H1 (cell line): ENCODE measurements at regions not wholly inside any gene's neighbourhood (a gene's known extent, or its start where the extent isn't known, plus 50 kb on each side); places are given as distances from the start of the nearest gene placed in this dataset.

ENCODE experiments used
- CTCF ChIA-PET: fragments of 300-600 bp; sonication (Branson Sonifier 250); formaldehyde crosslinking; loops from one replicate; lab custom pipeline; 2021; ENCODE audit not compliant: partially characterized antibody; lab: Charles Lee
- POLR2A ChIA-PET: fragments of 300-600 bp; sonication (Branson Sonifier 250); formaldehyde crosslinking; loops from one replicate; lab custom pipeline; 2021; ENCODE audit warnings: inconsistent platforms; ENCODE audit not compliant: partially characterized antibody; lab: Charles Lee
- DNase-seq, 2 experiments: peaks; one replicate each; pipeline versions ENCODE4 v3.0.0 to v3.0.0-alpha.2; 2010 to 2022; ENCODE audit warnings: low spot score in 2 of 2, low read depth in 1 of 2, mixed read lengths in 1 of 2
- FAIRE-seq: peaks from 2 replicates; lab custom pipeline; 2011; peaks lifted over from hg19 to GRCh38; lab: Jason Lieb, UNC
- H2AFZ ChIP-seq: 2 replicates; pipeline ENCODE4 v1.8.1; 2012; ENCODE audit warnings: low read length, inconsistent platforms
- H2AK5ac ChIP-seq: 2 replicates; pipeline ENCODE4 v1.6.1; 2013; ENCODE audit warnings: low read depth, low read length
- H2BK120ac ChIP-seq: replicated peaks from 2 replicates; pipeline ENCODE3; 2013; ENCODE audit warnings: low read depth, low read length, inconsistent platforms
- H2BK12ac ChIP-seq: 2 replicates; pipeline ENCODE4 v1.6.1; 2013; ENCODE audit warnings: low read depth, low read length
- H2BK15ac ChIP-seq: 2 replicates; pipeline ENCODE4 v1.6.1; 2013; ENCODE audit warnings: low read length
- H2BK20ac ChIP-seq: 2 replicates; pipeline ENCODE4 v1.6.1; 2013; ENCODE audit warnings: low read length
- H2BK5ac ChIP-seq: 2 replicates; pipeline ENCODE4 v1.6.1; 2013; ENCODE audit warnings: low read depth, low read length
- H3K14ac ChIP-seq: 2 replicates; pipeline ENCODE4 v1.6.1; 2013; ENCODE audit warnings: inconsistent platforms; ENCODE audit not compliant: insufficient read length
- H3K18ac ChIP-seq: 2 replicates; pipeline ENCODE4 v1.6.1; 2013; ENCODE audit warnings: low read length; ENCODE audit errors: extremely low read depth
- H3K23ac ChIP-seq: 2 replicates; pipeline ENCODE4 v1.6.1; 2013; ENCODE audit warnings: inconsistent platforms; ENCODE audit not compliant: insufficient read length
- H3K23me2 ChIP-seq: 2 replicates; pipeline ENCODE4 v1.6.1; 2013; ENCODE audit warnings: low read depth, low read length
- H3K27ac ChIP-seq: 2 replicates; pipeline ENCODE4 v1.6.1; 2011; ENCODE audit warnings: low read depth, low read length, inconsistent platforms
- H3K27me3 ChIP-seq, 4 experiments: replicated peaks in 1 of 4; 1 replicate in 1 of 4; 2 replicates in 3 of 4; pipeline versions ENCODE4 v1.6.1 to v1.8.1; 2011 to 2013; ENCODE audit warnings: low read length in 3 of 4, mild to moderate bottlenecking in 3 of 4, inconsistent platforms in 2 of 4, mixed read lengths in 2 of 4, moderate library complexity in 1 of 4; ENCODE audit not compliant: control insufficient read depth in 3 of 4, insufficient read depth in 3 of 4; ENCODE audit errors: extremely low read depth in 1 of 4
- H3K36me3 ChIP-seq, 4 experiments: 2 replicates each; pipeline versions ENCODE4 v1.6.1 to v1.8.1; 2011 to 2013; ENCODE audit warnings: mild to moderate bottlenecking in 4 of 4, low read length in 3 of 4, moderate library complexity in 2 of 4, control low read depth in 1 of 4, inconsistent platforms in 1 of 4; ENCODE audit not compliant: insufficient read depth in 4 of 4, control insufficient read depth in 2 of 4
- H3K4ac ChIP-seq: replicated peaks from 2 replicates; pipeline ENCODE3; 2013; ENCODE audit warnings: low read length, low read depth, mixed read lengths, inconsistent platforms; ENCODE audit not compliant: insufficient read length
- H3K4me1 ChIP-seq, 4 experiments: replicated peaks in 1 of 4; 1 replicate in 1 of 4; 2 replicates in 3 of 4; pipeline versions ENCODE4 v1.6.1 to v1.8.1; 2011 to 2013; ENCODE audit warnings: low read length in 3 of 4, inconsistent platforms in 2 of 4, mixed read lengths in 1 of 4; ENCODE audit not compliant: insufficient read depth in 4 of 4, control insufficient read depth in 3 of 4
- H3K4me2 ChIP-seq, 2 experiments: 2 replicates each; pipeline versions ENCODE4 v1.6.1 to v1.8.1; 2011 to 2013; ENCODE audit warnings: low read depth in 2 of 2, low read length in 2 of 2, control low read depth in 1 of 2, inconsistent platforms in 1 of 2, mild to moderate bottlenecking in 1 of 2; ENCODE audit not compliant: insufficient read depth in 1 of 2
- H3K4me3 ChIP-seq, 4 experiments: fragments of 200-600, 300-600 bp in 1 of 4; sonication (generic), shearing (Covaris generic), sonication (Bioruptor Twin) in 1 of 4; 2 replicates each; pipeline versions ENCODE4 v1.5.1 to v1.8.1; 2011 to 2016; ENCODE audit warnings: low read length in 4 of 4, low read depth in 3 of 4, control low read depth in 2 of 4, inconsistent platforms in 2 of 4, mild to moderate bottlenecking in 2 of 4, mixed read lengths in 1 of 4, moderate library complexity in 1 of 4; ENCODE audit not compliant: insufficient read depth in 2 of 4; ENCODE audit errors: extremely low read depth in 1 of 4
- H3K56ac ChIP-seq: replicated peaks from 2 replicates; pipeline ENCODE3; 2013; ENCODE audit warnings: low read depth, mild to moderate bottlenecking, mixed read lengths, low read length, inconsistent platforms; ENCODE audit not compliant: insufficient read length
- H3K79me1 ChIP-seq: 2 replicates; pipeline ENCODE4 v1.6.1; 2013; ENCODE audit warnings: low read depth, low read length, control low read depth
- H3K79me2 ChIP-seq, 2 experiments: 2 replicates each; pipeline versions ENCODE4 v1.6.1 to v1.8.1; 2012 to 2013; ENCODE audit warnings: low read length in 2 of 2, mild to moderate bottlenecking in 2 of 2, inconsistent platforms in 1 of 2; ENCODE audit not compliant: insufficient read depth in 2 of 2, control insufficient read depth in 1 of 2
- H3K9ac ChIP-seq, 4 experiments: replicated peaks in 1 of 4; 1 replicate in 1 of 4; 2 replicates in 3 of 4; pipeline versions ENCODE4 v1.6.1 to v1.8.1; 2011 to 2013; ENCODE audit warnings: low read depth in 3 of 4, low read length in 3 of 4, control low read depth in 2 of 4, mild to moderate bottlenecking in 2 of 4, moderate library complexity in 2 of 4, inconsistent platforms in 1 of 4; ENCODE audit errors: extremely low read depth in 1 of 4
- H3K9me3 ChIP-seq, 2 experiments: 2 replicates each; pipeline versions ENCODE4 v1.6.1 to v1.8.1; 2012 to 2013; ENCODE audit warnings: mild to moderate bottlenecking in 2 of 2, moderate library complexity in 2 of 2, control low read depth in 1 of 2, inconsistent platforms in 1 of 2, low read depth in 1 of 2, low read length in 1 of 2, mixed read lengths in 1 of 2; ENCODE audit not compliant: insufficient read depth in 2 of 2
- H4K20me1 ChIP-seq, 2 experiments: replicated peaks in 1 of 2; 2 replicates each; pipeline versions ENCODE3 to v1.8.1; 2011 to 2013; ENCODE audit warnings: inconsistent platforms in 2 of 2, low read length in 2 of 2, mild to moderate bottlenecking in 1 of 2; ENCODE audit not compliant: insufficient read depth in 2 of 2, control insufficient read depth in 1 of 2
- H4K5ac ChIP-seq: 2 replicates; pipeline ENCODE4 v1.6.1; 2013; ENCODE audit warnings: low read length, low read depth, mixed read lengths, inconsistent platforms; ENCODE audit not compliant: insufficient read length
- H4K8ac ChIP-seq: 2 replicates; pipeline ENCODE4 v1.8.0; 2013; ENCODE audit warnings: mild to moderate bottlenecking, moderate library complexity, low read length, inconsistent platforms; ENCODE audit not compliant: insufficient read depth; ENCODE audit errors: extremely low read depth
- H4K91ac ChIP-seq: replicated peaks from 2 replicates; pipeline ENCODE3; 2013; ENCODE audit warnings: low read length, mixed read lengths, inconsistent platforms; ENCODE audit not compliant: insufficient read length
- CBX8 ChIP-seq: fragments of 300-800, 300-1000 bp; sonication (generic); IDR thresholded peaks from 2 replicates; pipeline ENCODE4 v1.7.1; 2016; ENCODE audit warnings: low read depth, low read length, borderline replicate concordance
- CTBP2 ChIP-seq: IDR thresholded peaks from 2 replicates; pipeline ENCODE4 v1.7.0; 2011; ENCODE audit warnings: borderline replicate concordance, mild to moderate bottlenecking, moderate library complexity, mixed read lengths, low read length; ENCODE audit not compliant: insufficient read depth, insufficient read length
- E2F6 ChIP-seq: IDR thresholded peaks from 2 replicates; pipeline ENCODE4 v1.6.1; 2012; ENCODE audit warnings: inconsistent platforms
- SP2 ChIP-seq: IDR thresholded peaks from 2 replicates; pipeline ENCODE4 v1.6.1; 2012; ENCODE audit warnings: mild to moderate bottlenecking, low read length, inconsistent platforms
- SRF ChIP-seq: IDR thresholded peaks from 2 replicates; pipeline ENCODE4 v1.6.1; 2011; ENCODE audit warnings: mild to moderate bottlenecking, low read depth, low read length, moderate library complexity
- WGBS, 2 experiments: shearing (Covaris generic) in 1 of 2; methylation state at CpG; one replicate each; pipeline versions ENCODE4 v1.1.6 to v1.1.7; 2013 to 2015; ENCODE audit warnings: low lambda C conversion rate in 2 of 2, mixed read lengths in 2 of 2, inconsistent platforms in 1 of 2, low coverage in 1 of 2, missing lambda C conversion rate in 1 of 2; ENCODE audit not compliant: insufficient replicate concordance in 2 of 2, insufficient coverage in 1 of 2, insufficient read length in 1 of 2; ENCODE audit errors: extremely low coverage in 1 of 2, missing lambda C conversion rate in 1 of 2; 5-methylcytosine and 5-hydroxymethylcytosine counted together

GRCh38 chr12:19763488-19763887 lies 324.2 kb downstream of the AEBP2 start:
- H3K36me3 ChIP-seq = no peaks in the 10 kb centered on the region
- H4K20me1 ChIP-seq = no peaks in the 10 kb centered on the region
- H3K18ac ChIP-seq = no peak overlapping the region
- H2BK12ac ChIP-seq = no peak overlapping the region
- H3K4me3 ChIP-seq = no peak overlapping the region
- H2BK20ac ChIP-seq = no peak overlapping the region
- no peak for DNase-seq
- H3K23ac ChIP-seq = no peak overlapping the region
- FAIRE-seq = no peak
- no peak overlapping the region for H3K56ac ChIP-seq
- no peak overlapping the region for H2BK120ac ChIP-seq
- no peak overlapping the region for H2AK5ac ChIP-seq
- ChIA-PET POLR2A (no interaction called here), CTCF (interaction anchor here (2.1 kb wide), 1 partner anchor 24 kb away, joined by 7 read pairs; no protein-coding TSS in a partner anchor)
- H3K9ac ChIP-seq = no peak overlapping the region
- TF ChIP-seq CBX8 = no peak
- TF ChIP-seq SP2 = no peak
- TF ChIP-seq CTBP2 = no peak
- no peak for TF ChIP-seq E2F6
- TF ChIP-seq SRF = no peak
- H3K23me2 ChIP-seq = no peaks in the 10 kb centered on the region
- no peak overlapping the region for H3K27ac ChIP-seq
- no peak overlapping the region for H3K14ac ChIP-seq
- H2BK15ac ChIP-seq = no peak overlapping the region
- no peak overlapping the region for H2AFZ ChIP-seq
- H4K5ac ChIP-seq = no peak overlapping the region
- H3K4ac ChIP-seq = no peak overlapping the region
- no peak overlapping the region for H4K8ac ChIP-seq
- H3K4me1 ChIP-seq = no peaks in the 10 kb centered on the region
- H2BK5ac ChIP-seq = no peak overlapping the region
- no peaks in the 10 kb centered on the region for H3K79me2 ChIP-seq
- H4K91ac ChIP-seq = no peak overlapping the region
- no peak overlapping the region for H3K4me2 ChIP-seq
- no peaks in the 10 kb centered on the region for H3K27me3 ChIP-seq
- no peaks in the 10 kb centered on the region for H3K79me1 ChIP-seq
- WGBS, 2 experiments = 75% methylated on average over 1 of the region's 1 CpG; no CpG with 5 or more reads in 1 of the 2 experiments
- no peaks in the 10 kb centered on the region for H3K9me3 ChIP-seq
